SKM-1 (cell line): ENCODE measurements at regions not wholly inside any gene's neighbourhood (a gene's known extent, or its start where the extent isn't known, plus 50 kb on each side); places are given as distances from the start of the nearest gene placed in this dataset.

ENCODE experiments used
- DNase-seq: peaks from one replicate; lab custom pipeline; 2025; ENCODE audit not compliant: unreplicated experiment; lab: John Stamatoyannopoulos, UW

GRCh38 chr1:4944911-4945310 lies 290.5 kb downstream of the AJAP1 start:
- DNase-seq: no peak

- DNase-seq: no peak
Measured at GRCh38 chr1:4944072-4944471, 289.7 kb downstream of the AJAP1 start.

- no peak for DNase-seq
Measured at GRCh38 chr1:4939266-4939665, 284.9 kb downstream of the AJAP1 start.

- DNase-seq: no peak
Measured at GRCh38 chr1:4937876-4938534, 283.6 kb downstream of the AJAP1 start.

- DNase-seq: no peak
Measured at GRCh38 chr1:4935807-4936206, 281.4 kb downstream of the AJAP1 start.

- DNase-seq: no peak
Measured at GRCh38 chr1:4933232-4933631, 278.8 kb downstream of the AJAP1 start.

GRCh38 chr1:4932311-4933030 lies 278.1 kb downstream of the AJAP1 start:
- DNase-seq: no peak

GRCh38 chr1:4931486-4931885 lies 277.1 kb downstream of the AJAP1 start:
- DNase-seq: no peak

- no peak for DNase-seq
Measured at GRCh38 chr1:4928186-4928585, 273.8 kb downstream of the AJAP1 start.

- DNase-seq: no peak
Measured at GRCh38 chr1:4924356-4924755, 269.9 kb downstream of the AJAP1 start.

- DNase-seq: no peak
Measured at GRCh38 chr1:4916610-4917009, 262.2 kb downstream of the AJAP1 start.

- DNase-seq: no peak
Measured at GRCh38 chr1:4915154-4915553, 260.7 kb downstream of the AJAP1 start.

- no peak for DNase-seq
Measured at GRCh38 chr1:4908486-4908885, 254.1 kb downstream of the AJAP1 start.

GRCh38 chr1:4894566-4894965 lies 240.2 kb downstream of the AJAP1 start:
- no peak for DNase-seq

- no peak for DNase-seq
Measured at GRCh38 chr1:4880626-4881025, 226.2 kb downstream of the AJAP1 start.

GRCh38 chr1:4877426-4877825 lies 223.0 kb downstream of the AJAP1 start:
- no peak for DNase-seq

GRCh38 chr1:4871373-4871772 lies 217.0 kb downstream of the AJAP1 start:
- DNase-seq: no peak

- no peak for DNase-seq
Measured at GRCh38 chr1:4868521-4868920, 214.1 kb downstream of the AJAP1 start.

GRCh38 chr1:4856396-4856795 lies 202.0 kb downstream of the AJAP1 start:
- DNase-seq: no peak

- no peak for DNase-seq
Measured at GRCh38 chr1:4854367-4854766, 200.0 kb downstream of the AJAP1 start.

- no peak for DNase-seq
Measured at GRCh38 chr1:4853904-4854303, 199.5 kb downstream of the AJAP1 start.

- no peak for DNase-seq
Measured at GRCh38 chr1:4851385-4852065, 197.1 kb downstream of the AJAP1 start.
